Stimulated activated CD4-positive, alpha-beta T cell treated with anti-CD3 and anti-CD28 coated beads, Interleukin-1b, Interleukin-23, amount 100 ng/mL, for 4 hours (primary cell): ENCODE measurements at regions not wholly inside any gene's neighbourhood (a gene's known extent, or its start where the extent isn't known, plus 50 kb on each side); places are given as distances from the start of the nearest gene placed in this dataset.

Experiments
- DNase-seq, 2 donors: peaks; one replicate each; pipeline ENCODE4 v3.0.0-alpha.2; 2020; ENCODE audit warnings: low read depth in 2 of 2

- DNase-seq, result no peak
Observed at GRCh38 chr22:48864748-48865147, 962.9 kb downstream of the BRD1 start.

GRCh38 chr22:48863965-48864528 lies 963.6 kb downstream of the BRD1 start:
- DNase-seq, result no peak

- no peak for DNase-seq
Observed at GRCh38 chr22:48860557-48860956, 967.1 kb downstream of the BRD1 start.

GRCh38 chr22:48858856-48859255 lies 968.8 kb downstream of the BRD1 start:
- no peak for DNase-seq

- no peak for DNase-seq
Observed at GRCh38 chr22:48858121-48858520, 969.6 kb downstream of the BRD1 start.

GRCh38 chr22:48857202-48857805 lies 970.4 kb downstream of the BRD1 start:
- DNase-seq, result no peak

GRCh38 chr22:48856308-48856615 lies 971.4 kb downstream of the BRD1 start:
- DNase-seq, result no peak

GRCh38 chr22:48855593-48856307 lies 971.9 kb downstream of the BRD1 start:
- no peak for DNase-seq

- DNase-seq, result no peak
Observed at GRCh38 chr22:48855013-48855412, 972.7 kb downstream of the BRD1 start.

GRCh38 chr22:48853627-48854240 lies 973.9 kb downstream of the BRD1 start:
- DNase-seq, result no peak

GRCh38 chr22:48851933-48852549 lies 975.6 kb downstream of the BRD1 start:
- DNase-seq, result no peak

- no peak for DNase-seq
Observed at GRCh38 chr22:48850658-48851287, 976.9 kb downstream of the BRD1 start.

- no peak for DNase-seq
Observed at GRCh38 chr22:48849963-48850657, 977.6 kb downstream of the BRD1 start.

- no peak for DNase-seq
Observed at GRCh38 chr22:48849219-48849912, 978.3 kb downstream of the BRD1 start.

GRCh38 chr22:48846200-48846599 lies 981.5 kb downstream of the BRD1 start:
- no peak for DNase-seq

GRCh38 chr22:48845356-48845936 lies 982.2 kb downstream of the BRD1 start:
- DNase-seq, result no peak

- DNase-seq, result no peak
Observed at GRCh38 chr22:48844056-48844675, 983.5 kb downstream of the BRD1 start.

- no peak for DNase-seq
Observed at GRCh38 chr22:48843640-48844039, 984.0 kb downstream of the BRD1 start.

GRCh38 chr22:48842976-48843375 lies 984.7 kb downstream of the BRD1 start:
- no peak for DNase-seq

GRCh38 chr22:48842583-48842945 lies 985.1 kb downstream of the BRD1 start:
- DNase-seq, result no peak
